A673 (cell line): ENCODE measurements at regions not wholly inside any gene's neighbourhood (a gene's known extent, or its start where the extent isn't known, plus 50 kb on each side); places are given as distances from the start of the nearest gene placed in this dataset.
A peak's percentile ranks its signal among the peaks of the same experiment; 100 is the strongest.

Experiments used
- EZH2 ChIP-seq: fragments of 200-600 bp; sonication (generic); IDR thresholded peaks from 2 replicates; pipeline ENCODE4 v1.6.1; 2017; ENCODE audit warnings: borderline replicate concordance, low read depth, mild to moderate bottlenecking, mixed read lengths, antibody characterized with exemption, low read length; ENCODE audit not compliant: poor library complexity, severe bottlenecking
- TF ChIP-seq, protein P1 (sequence below): fragments of 300-800, 200-600 bp; sonication (generic); conservative IDR thresholded peaks from 2 replicates; pipeline ENCODE4 v1.5.1; 2017; ENCODE audit warnings: low read depth, mild to moderate bottlenecking, antibody characterized with exemption, low read length, moderate library complexity, mixed read lengths

DNA sequence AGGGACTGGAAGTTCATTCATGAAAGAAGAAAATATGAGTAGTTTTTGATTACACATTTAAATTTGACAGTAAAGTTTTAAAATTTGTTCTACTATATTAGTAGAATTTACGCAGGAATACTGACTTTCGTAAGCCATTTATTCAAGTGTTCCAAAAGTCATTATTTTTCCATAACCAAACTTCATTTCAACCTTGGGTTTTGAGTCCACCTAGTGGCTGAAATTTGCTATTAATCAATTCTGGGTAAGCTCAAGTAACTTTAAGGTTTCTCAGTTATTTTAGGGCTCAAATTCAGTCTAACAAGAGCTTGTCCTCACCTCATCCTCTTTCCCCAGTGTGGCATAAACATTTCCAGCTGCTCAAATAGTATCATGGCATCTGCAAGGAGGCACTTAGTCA lies 175.4 kb downstream of the SH3BGRL start:
- TF ChIP-seq, protein P1, sequence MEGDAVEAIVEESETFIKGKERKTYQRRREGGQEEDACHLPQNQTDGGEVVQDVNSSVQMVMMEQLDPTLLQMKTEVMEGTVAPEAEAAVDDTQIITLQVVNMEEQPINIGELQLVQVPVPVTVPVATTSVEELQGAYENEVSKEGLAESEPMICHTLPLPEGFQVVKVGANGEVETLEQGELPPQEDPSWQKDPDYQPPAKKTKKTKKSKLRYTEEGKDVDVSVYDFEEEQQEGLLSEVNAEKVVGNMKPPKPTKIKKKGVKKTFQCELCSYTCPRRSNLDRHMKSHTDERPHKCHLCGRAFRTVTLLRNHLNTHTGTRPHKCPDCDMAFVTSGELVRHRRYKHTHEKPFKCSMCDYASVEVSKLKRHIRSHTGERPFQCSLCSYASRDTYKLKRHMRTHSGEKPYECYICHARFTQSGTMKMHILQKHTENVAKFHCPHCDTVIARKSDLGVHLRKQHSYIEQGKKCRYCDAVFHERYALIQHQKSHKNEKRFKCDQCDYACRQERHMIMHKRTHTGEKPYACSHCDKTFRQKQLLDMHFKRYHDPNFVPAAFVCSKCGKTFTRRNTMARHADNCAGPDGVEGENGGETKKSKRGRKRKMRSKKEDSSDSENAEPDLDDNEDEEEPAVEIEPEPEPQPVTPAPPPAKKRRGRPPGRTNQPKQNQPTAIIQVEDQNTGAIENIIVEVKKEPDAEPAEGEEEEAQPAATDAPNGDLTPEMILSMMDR: peak; percentile 60
- no peak for TF ChIP-seq EZH2
